PC-3 (cell line): ENCODE measurements at regions not wholly inside any gene's neighbourhood (a gene's known extent, or its start where the extent isn't known, plus 50 kb on each side); places are given as distances from the start of the nearest gene placed in this dataset.

Experiments used
- CTCF ChIP-seq: fragments of 300-600 bp; sonication (generic); conservative IDR thresholded peaks from 2 replicates; pipeline ENCODE4 v1.5.1; 2017; ENCODE audit warnings: antibody characterized with exemption, low read depth, mild to moderate bottlenecking, low read length
- EZH2phosphoT487 ChIP-seq: fragments of 300-600 bp; sonication (generic); IDR thresholded peaks from 2 replicates; pipeline ENCODE4 v1.6.1; 2018; ENCODE audit warnings: mild to moderate bottlenecking, antibody characterized with exemption, low read length, borderline replicate concordance

- TF ChIP-seq CTCF (no peak), EZH2phosphoT487 (no peak)
Measured at GRCh38 chr3:11727207-11727606, 83.5 kb upstream of the VGLL4 start.
